K562 (cell line): ENCODE measurements at regions not wholly inside any gene's neighbourhood (a gene's known extent, or its start where the extent isn't known, plus 50 kb on each side); places are given as distances from the start of the nearest gene placed in this dataset.

Source experiments
- ATAC-seq: fragments of 200-7000 bp; cut with Tn5 transposase; 3 replicates; pipeline ENCODE4 v1.9.1; 2020; ENCODE audit warnings: moderate library complexity
- BruUV-seq: library from RNA; stranded (reverse); fragments of 400-500 nt; replicated peaks from 2 replicates; lab custom pipeline; 2021; lab: Mats Ljungman, UMichigan
- CTCF ChIA-PET: fragments of 300-600 bp; formaldehyde crosslinking; extraction: SDS; loops from one replicate; lab custom pipeline; 2021; ENCODE audit warnings: low intra/inter-chr PET ratio; lab: Yijun Ruan, JAX
- POLR2A ChIA-PET: fragments of 300-600, 350-650 bp; sonication (Branson Sonifier 250); formaldehyde crosslinking; extraction: SDS; loops from one replicate; lab custom pipeline; 2021; ENCODE audit warnings: antibody characterized with exemption, inconsistent platforms; lab: Yijun Ruan, JAX
- DNase-seq, 4 experiments: peaks; one replicate each; pipeline versions ENCODE4 v3.0.0 to v3.0.0-alpha.2; 2011 to 2018; ENCODE audit warnings: low spot score in 3 of 4, mixed read lengths in 3 of 4; ENCODE audit errors: extremely low read depth in 1 of 4
- FAIRE-seq: peaks from 2 replicates; lab custom pipeline; 2011; peaks lifted over from hg19 to GRCh38; lab: Jason Lieb, UNC
- H2AFZ ChIP-seq: 2 replicates; pipeline ENCODE4 v1.6.0; 2011; ENCODE audit warnings: low read depth, low read length, control low read depth, inconsistent platforms
- H3K27ac ChIP-seq: fragments of 200-600 bp; 3 replicates; pipeline ENCODE4 v1.8.0; 2011; ENCODE audit warnings: low read depth, mild to moderate bottlenecking, control low read depth, inconsistent platforms, low read length, moderate library complexity, mixed read lengths; ENCODE audit errors: extremely low read depth
- H3K27me3 ChIP-seq, 2 experiments: fragments of 300-600 bp in 1 of 2; 2 replicates in 1 of 2; 3 replicates in 1 of 2; pipeline versions ENCODE4 v1.6.0 to v1.8.0; 2011; ENCODE audit warnings: inconsistent platforms in 2 of 2, low read length in 2 of 2, mild to moderate bottlenecking in 1 of 2, mixed read lengths in 1 of 2, moderate library complexity in 1 of 2; ENCODE audit not compliant: control insufficient read depth in 2 of 2, insufficient read depth in 2 of 2
- H3K36me3 ChIP-seq: fragments of 300-600 bp; 3 replicates; pipeline ENCODE4 v1.8.0; 2011; ENCODE audit warnings: mild to moderate bottlenecking, low read length, inconsistent platforms; ENCODE audit not compliant: control insufficient read depth, insufficient read depth
- H3K4me1 ChIP-seq, 2 experiments: fragments of 200-600 bp in 1 of 2; replicated peaks in 1 of 2; 2 replicates in 1 of 2; 3 replicates in 1 of 2; pipeline versions ENCODE4 v1.5.1 to v1.8.0; 2011; ENCODE audit warnings: inconsistent platforms in 2 of 2, low read length in 2 of 2, mild to moderate bottlenecking in 1 of 2, mixed read lengths in 1 of 2, moderate library complexity in 1 of 2; ENCODE audit not compliant: control insufficient read depth in 2 of 2, insufficient read depth in 2 of 2
- H3K4me2 ChIP-seq: 2 replicates; pipeline ENCODE4 v1.6.1; 2011; ENCODE audit warnings: low read length, control low read depth, inconsistent platforms, mixed read lengths; ENCODE audit not compliant: insufficient read depth
- H3K4me3 ChIP-seq: fragments of 200-600 bp; sonication (generic), shearing (Covaris generic); 2 replicates; pipeline ENCODE4 v1.5.1; 2016; ENCODE audit warnings: control low read depth, inconsistent platforms
- H3K79me2 ChIP-seq: fragments of 200-600 bp; 3 replicates; pipeline ENCODE4 v1.8.0; 2011; ENCODE audit warnings: low read length, inconsistent platforms; ENCODE audit not compliant: control insufficient read depth, insufficient read depth
- H3K9ac ChIP-seq, 2 experiments: 2 replicates each; pipeline versions ENCODE4 v1.6.0 to v1.6.1; 2011; ENCODE audit warnings: low read depth in 2 of 2, low read length in 2 of 2, control low read depth in 1 of 2, inconsistent platforms in 1 of 2, mild to moderate bottlenecking in 1 of 2, mixed read lengths in 1 of 2; ENCODE audit not compliant: insufficient read depth in 1 of 2
- H3K9me1 ChIP-seq: one replicate; pipeline ENCODE4 v1.6.0; 2011; ENCODE audit warnings: inconsistent platforms, mild to moderate bottlenecking, low read length, moderate library complexity; ENCODE audit not compliant: control insufficient read depth, insufficient read depth
- H3K9me3 ChIP-seq: replicated peaks from 2 replicates; pipeline ENCODE4 v1.5.1; 2011; ENCODE audit warnings: low read depth, low read length, inconsistent platforms; ENCODE audit not compliant: control insufficient read depth, insufficient read depth
- H4K20me1 ChIP-seq: replicated peaks from 2 replicates; pipeline ENCODE4 v1.6.1; 2011; ENCODE audit warnings: low read length, inconsistent platforms, mixed read lengths; ENCODE audit not compliant: control insufficient read depth, insufficient read depth
- ARID1B ChIP-seq: fragments of 450-650 bp; IDR thresholded peaks from 2 replicates; pipeline ENCODE4 v1.6.1; 2016; ENCODE audit warnings: antibody characterized with exemption, mild to moderate bottlenecking, inconsistent platforms
- CBX3 ChIP-seq, 2 experiments: IDR thresholded peaks; 1 replicate in 1 of 2; 2 replicates in 1 of 2; pipeline ENCODE4 v1.6.1; 2012; ENCODE audit warnings: inconsistent platforms in 2 of 2, low read length in 2 of 2, borderline replicate concordance in 1 of 2, control low read depth in 1 of 2
- CREB3 ChIP-seq: fragments of 450-650 bp; conservative IDR thresholded peaks from 2 replicates; pipeline ENCODE4 v1.6.1; 2016; ENCODE audit warnings: missing genetic modification characterization, low read depth, mild to moderate bottlenecking, missing compliant biosample characterization, moderate library complexity
- NCOA1 ChIP-seq: fragments of 450-650 bp; IDR thresholded peaks from 2 replicates; pipeline ENCODE4 v1.6.1; 2016; ENCODE audit warnings: low read depth
- NFE2 ChIP-seq: IDR thresholded peaks from 2 replicates; pipeline ENCODE4 v1.6.1; 2014; ENCODE audit warnings: antibody characterized with exemption, low read depth
- NFXL1 ChIP-seq: fragments of 450-650 bp; formaldehyde crosslinking; IDR thresholded peaks from 2 replicates; pipeline ENCODE4 v1.4.0; 2021; ENCODE audit warnings: mild to moderate bottlenecking
- POLR2A ChIP-seq: fragments of 450-650 bp; conservative IDR thresholded peaks from 2 replicates; pipeline ENCODE4 v1.6.1; 2016
- SAFB2 ChIP-seq: fragments of 200-400 bp; formaldehyde crosslinking; IDR thresholded peaks from 2 replicates; pipeline ENCODE4 v1.6.1; 2018; ENCODE audit warnings: borderline replicate concordance, low read length, low read depth, moderate library complexity; ENCODE audit not compliant: severe bottlenecking
- THRA ChIP-seq: fragments of 450-650 bp; IDR thresholded peaks from 2 replicates; pipeline ENCODE4 v1.6.1; 2017; ENCODE audit warnings: mild to moderate bottlenecking, moderate library complexity
- VEZF1 ChIP-seq: fragments of 200-800 bp; sonication (Bioruptor generic); IDR thresholded peaks from 2 replicates; pipeline ENCODE4 v1.6.1; 2017; ENCODE audit warnings: missing genetic modification characterization, missing compliant biosample characterization
- ZNF224 ChIP-seq: sonication (generic); formaldehyde crosslinking; IDR thresholded peaks from 2 replicates; pipeline ENCODE4 v1.8.0; 2022; ENCODE audit warnings: mild to moderate bottlenecking, missing genetic modification reagents
- WGBS: fragments of 100-300 bp; shearing (Covaris generic); methylation state at CpG from one replicate; pipeline ENCODE4 v1.1.6; 2016; ENCODE audit warnings: low coverage, mixed read lengths; ENCODE audit not compliant: insufficient coverage; ENCODE audit errors: missing lambda C conversion rate; 5-methylcytosine and 5-hydroxymethylcytosine counted together
- in situ Hi-C: fragments of 300-500 bp; cut with MboI; formaldehyde crosslinking; loops from 4 replicates; pipeline ENCODE4 v1.15.0; 2018; ENCODE audit warnings: inconsistent platforms, mixed read lengths
- intact Hi-C: fragments of 100-400 bp; cut with micrococcal nuclease; formaldehyde crosslinking; loops from 2 replicates; pipeline ENCODE4 v1.14.2; 2022
- TF ChIP-seq, protein P1 (sequence below): fragments of 450-650 bp; IDR thresholded peaks from 2 replicates; pipeline ENCODE4 v1.7.1; 2018; ENCODE audit warnings: mild to moderate bottlenecking, low read depth; ENCODE audit not compliant: partially characterized antibody

GRCh38 chr13:61738236-61738750 is 322.6 kb upstream of the PCDH20 start:
- 0% methylated on average over 2 of the region's 2 CpGs for WGBS
- Histone ChIP-seq H3K9me3 (no peaks in the 10 kb centered on the region), H3K36me3 (no peaks in the 10 kb centered on the region), H3K4me2 (no peak overlapping the region), H2AFZ (no peak overlapping the region), H3K27ac (no peak overlapping the region), H3K9me1 (no peaks in the 10 kb centered on the region), H4K20me1 (no peaks in the 10 kb centered on the region), H3K79me2 (no peaks in the 10 kb centered on the region), H3K27me3 (no peaks in the 10 kb centered on the region), H3K4me3 (no peak overlapping the region), H3K9ac (no peak overlapping the region), H3K4me1 (no peaks in the 10 kb centered on the region)
- in situ Hi-C loops (no loop called here), intact Hi-C loops (no loop called here)
- no peak for FAIRE-seq
- CTCF ChIA-PET = no interaction called here
- DNase-seq = no peak
- no TSS peak for BruUV-seq
- ATAC-seq = no peak
- POLR2A ChIA-PET = no interaction called here
- TF ChIP-seq THRA (no peak), VEZF1 (CRISPR knock-in tag) (no peak), ARID1B (no peak), NCOA1 (no peak), ZNF224 (CRISPR knock-in tag) (no peak), CBX3 (IDR thresholded peaks at IDR 0.05; ENCODE audit: borderline replicate concordance in 1 of 2, low read length in 2 of 2) (no peak), NFXL1 (CRISPR knock-in tag) (no peak), NFE2 (no peak), SAFB2 (no peak), POLR2A (no peak), CREB3 (no peak)
- TF ChIP-seq, protein P1, sequence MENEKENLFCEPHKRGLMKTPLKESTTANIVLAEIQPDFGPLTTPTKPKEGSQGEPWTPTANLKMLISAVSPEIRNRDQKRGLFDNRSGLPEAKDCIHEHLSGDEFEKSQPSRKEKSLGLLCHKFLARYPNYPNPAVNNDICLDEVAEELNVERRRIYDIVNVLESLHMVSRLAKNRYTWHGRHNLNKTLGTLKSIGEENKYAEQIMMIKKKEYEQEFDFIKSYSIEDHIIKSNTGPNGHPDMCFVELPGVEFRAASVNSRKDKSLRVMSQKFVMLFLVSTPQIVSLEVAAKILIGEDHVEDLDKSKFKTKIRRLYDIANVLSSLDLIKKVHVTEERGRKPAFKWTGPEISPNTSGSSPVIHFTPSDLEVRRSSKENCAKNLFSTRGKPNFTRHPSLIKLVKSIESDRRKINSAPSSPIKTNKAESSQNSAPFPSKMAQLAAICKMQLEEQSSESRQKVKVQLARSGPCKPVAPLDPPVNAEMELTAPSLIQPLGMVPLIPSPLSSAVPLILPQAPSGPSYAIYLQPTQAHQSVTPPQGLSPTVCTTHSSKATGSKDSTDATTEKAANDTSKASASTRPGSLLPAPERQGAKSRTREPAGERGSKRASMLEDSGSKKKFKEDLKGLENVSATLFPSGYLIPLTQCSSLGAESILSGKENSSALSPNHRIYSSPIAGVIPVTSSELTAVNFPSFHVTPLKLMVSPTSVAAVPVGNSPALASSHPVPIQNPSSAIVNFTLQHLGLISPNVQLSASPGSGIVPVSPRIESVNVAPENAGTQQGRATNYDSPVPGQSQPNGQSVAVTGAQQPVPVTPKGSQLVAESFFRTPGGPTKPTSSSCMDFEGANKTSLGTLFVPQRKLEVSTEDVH = no peak
